NAMALWA (cell line): ENCODE measurements at regions not wholly inside any gene's neighbourhood (a gene's known extent, or its start where the extent isn't known, plus 50 kb on each side); places are given as distances from the start of the nearest gene placed in this dataset.

Source experiments
- DNase-seq: peaks from one replicate; pipeline ENCODE4 v3.0.0-alpha.2; 2015; ENCODE audit warnings: low spot score

GRCh38 chr6:79808921-79809320, 138.4 kb downstream of the ELOVL4 start:
- DNase-seq: no peak

GRCh38 chr6:79806661-79807060, 140.7 kb downstream of the ELOVL4 start:
- peak; percentile 38 for DNase-seq

GRCh38 chr6:79804732-79805131, 142.6 kb downstream of the ELOVL4 start:
- no peak for DNase-seq

GRCh38 chr6:79803917-79804316, 143.4 kb downstream of the ELOVL4 start:
- DNase-seq: no peak

GRCh38 chr6:79802657-79803300, 144.6 kb downstream of the ELOVL4 start:
- DNase-seq: no peak

- no peak for DNase-seq
Measured at GRCh38 chr6:79801362-79801761, 146.0 kb downstream of the ELOVL4 start.

- no peak for DNase-seq
Measured at GRCh38 chr6:79798841-79799240, 148.5 kb downstream of the ELOVL4 start.

- DNase-seq: no peak
Measured at GRCh38 chr6:79797912-79798311, 149.4 kb downstream of the ELOVL4 start.

GRCh38 chr6:79797163-79797764, 150.1 kb downstream of the ELOVL4 start:
- no peak for DNase-seq

GRCh38 chr6:79796197-79796596, 151.2 kb downstream of the ELOVL4 start:
- DNase-seq: no peak

GRCh38 chr6:79789896-79790295, 157.5 kb downstream of the ELOVL4 start:
- no peak for DNase-seq

- DNase-seq: no peak
Measured at GRCh38 chr6:79788756-79789155, 157.6 kb downstream of the SH3BGRL2 start.

GRCh38 chr6:79787626-79788025, 156.5 kb downstream of the SH3BGRL2 start:
- no peak for DNase-seq

GRCh38 chr6:79784395-79784753, 153.2 kb downstream of the SH3BGRL2 start:
- no peak for DNase-seq

- DNase-seq: no peak
Measured at GRCh38 chr6:79783670-79784394, 152.7 kb downstream of the SH3BGRL2 start.

GRCh38 chr6:79782792-79783580, 151.9 kb downstream of the SH3BGRL2 start:
- no peak for DNase-seq

GRCh38 chr6:79781916-79782315, 150.8 kb downstream of the SH3BGRL2 start:
- DNase-seq: no peak

GRCh38 chr6:79780881-79781280, 149.8 kb downstream of the SH3BGRL2 start:
- no peak for DNase-seq

- no peak for DNase-seq
Measured at GRCh38 chr6:79778816-79779215, 147.7 kb downstream of the SH3BGRL2 start.

- DNase-seq: peak; percentile 82
Measured at GRCh38 chr6:79777713-79778579, 146.8 kb downstream of the SH3BGRL2 start.

- no peak for DNase-seq
Measured at GRCh38 chr6:79776076-79776475, 144.9 kb downstream of the SH3BGRL2 start.

- DNase-seq: no peak
Measured at GRCh38 chr6:79775222-79775621, 144.1 kb downstream of the SH3BGRL2 start.
